GM10248 (cell line): ENCODE measurements at regions not wholly inside any gene's neighbourhood (a gene's known extent, or its start where the extent isn't known, plus 50 kb on each side); places are given as distances from the start of the nearest gene placed in this dataset.

Experiments used
- CTCF ChIA-PET: fragments of 300-600 bp; sonication (Branson Sonifier 250); formaldehyde crosslinking; extraction: SDS; loops from one replicate; lab custom pipeline; 2021; ENCODE audit warnings: antibody characterized with exemption; lab: Yijun Ruan, JAX
- POLR2A ChIA-PET: fragments of 350-650 bp; sonication (Branson Sonifier 250); formaldehyde crosslinking; extraction: SDS; loops from one replicate; lab custom pipeline; 2020; ENCODE audit warnings: antibody characterized with exemption; lab: Yijun Ruan, JAX
- DNase-seq: peaks from one replicate; pipeline ENCODE4 v3.0.0; 2012; ENCODE audit errors: extremely low spot score
- CTCF ChIP-seq: IDR thresholded peaks from 2 replicates; pipeline ENCODE4 v1.5.1; 2012; ENCODE audit warnings: mild to moderate bottlenecking, low read depth; ENCODE audit errors: extremely low read depth, missing control alignments, control extremely low read depth

DNA sequence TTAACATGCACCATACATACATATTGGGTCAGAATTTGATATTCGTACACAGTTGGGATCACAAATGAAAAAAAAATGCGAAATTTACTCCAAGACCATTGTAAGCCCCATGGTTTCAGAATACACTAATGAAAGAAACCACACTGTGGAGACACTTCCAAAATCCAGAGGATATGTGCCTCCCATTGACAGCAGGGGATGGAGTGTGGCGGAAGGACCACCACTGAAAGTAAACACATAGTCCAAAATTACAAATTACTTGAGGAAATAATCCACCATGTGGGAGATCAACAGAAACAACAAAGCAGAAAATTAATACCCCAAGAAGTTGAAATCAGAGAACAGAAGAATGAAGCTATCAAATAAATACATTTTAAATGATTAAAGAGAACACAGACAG, 291.6 kb upstream of the PAPPA start:
- POLR2A ChIA-PET: no interaction called here
- CTCF ChIA-PET: interaction anchor here (1.5 kb wide), 1 partner anchor 15 kb away, joined by 4 read pairs; no protein-coding TSS in a partner anchor
- DNase-seq: no peak
- no peak for TF ChIP-seq CTCF

DNA sequence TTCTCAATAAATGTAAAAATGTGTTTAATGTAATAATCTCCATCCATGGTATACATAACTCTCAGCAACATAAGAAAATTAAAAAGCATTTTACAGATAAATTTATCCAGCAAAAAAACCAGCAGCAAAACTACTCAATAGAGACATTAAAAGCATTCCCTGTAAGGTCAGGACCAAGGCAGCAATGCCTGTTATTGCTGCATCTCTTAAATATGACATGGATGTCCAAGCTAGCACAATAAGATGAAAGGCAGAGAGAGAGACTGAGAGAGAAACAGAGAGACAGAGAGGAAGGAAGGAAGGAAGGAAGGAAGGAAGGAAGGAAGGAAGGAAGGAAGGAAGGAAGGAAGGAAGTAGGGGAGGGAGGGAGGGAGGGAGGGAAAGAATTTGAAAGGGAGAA, 289.0 kb upstream of the PAPPA start:
- CTCF ChIA-PET: no interaction called here

GRCh38 chr9:115867326-115867725, 286.3 kb upstream of the PAPPA start:
- ChIA-PET POLR2A (no interaction called here), CTCF (no interaction called here)
- TF ChIP-seq CTCF: no peak
- DNase-seq: no peak

More for the DNA sequence above, 289.0 kb upstream of the PAPPA start:
- TF ChIP-seq CTCF: no peak
- DNase-seq: no peak
- POLR2A ChIA-PET: no interaction called here

DNA sequence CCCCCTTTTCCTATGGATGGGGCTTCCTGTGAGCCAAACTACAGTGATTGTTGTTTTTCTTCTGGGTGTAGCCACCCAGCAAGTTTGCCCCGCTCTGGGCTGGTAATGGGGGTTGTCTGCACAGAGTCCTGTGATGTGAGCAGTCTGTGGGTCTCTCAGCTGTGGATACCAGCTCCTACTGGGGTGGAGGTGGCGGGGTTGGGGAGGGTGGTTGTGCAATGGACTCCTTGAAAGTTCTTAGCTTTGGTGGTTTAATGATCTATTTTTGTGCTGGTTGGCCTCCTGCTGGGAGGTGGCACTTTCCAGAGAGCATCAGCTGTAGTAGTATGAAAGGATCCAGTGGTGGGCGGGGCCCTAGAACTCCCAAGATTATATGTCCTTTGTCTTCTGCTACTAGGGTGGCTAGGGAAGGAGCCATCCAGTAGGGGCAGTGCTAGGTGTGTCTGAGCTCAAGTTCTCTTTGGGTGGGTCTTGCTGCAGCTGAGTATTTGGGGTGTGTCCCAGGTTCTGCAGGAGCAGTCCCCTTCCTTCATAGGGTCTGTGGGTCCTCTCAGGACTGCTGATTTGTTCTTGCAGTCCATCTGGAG, 275.6 kb upstream of the PAPPA start:
- no peak for TF ChIP-seq CTCF
- CTCF ChIA-PET: interaction anchor here (1.8 kb wide), 1 partner anchor 17 kb away, joined by 4 read pairs; no protein-coding TSS in a partner anchor
- POLR2A ChIA-PET: no interaction called here
- no peak for DNase-seq

DNA sequence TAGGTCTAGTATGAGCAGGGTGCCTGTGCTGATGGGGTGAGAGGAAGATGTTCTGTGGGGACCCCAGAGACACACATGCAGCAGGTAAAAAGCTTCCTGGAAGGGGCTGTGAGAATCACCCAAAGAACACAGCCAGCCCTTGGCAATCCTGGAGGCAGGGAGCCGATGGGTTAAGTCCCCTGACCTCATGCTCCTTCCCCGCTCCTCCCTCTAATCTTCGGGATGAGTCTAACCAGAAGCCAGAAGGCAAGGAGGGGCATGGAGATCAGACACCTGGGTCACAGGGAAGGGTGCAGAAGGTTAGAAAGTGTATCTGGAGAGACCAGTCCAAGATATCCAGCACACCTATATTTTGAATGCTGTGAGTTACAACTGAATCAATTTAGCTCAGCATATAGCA, 274.1 kb upstream of the PAPPA start:
- no peak for DNase-seq
- no peak for TF ChIP-seq CTCF
- POLR2A ChIA-PET: no interaction called here
- CTCF ChIA-PET: no interaction called here

- POLR2A ChIA-PET: no interaction called here
- no peak for DNase-seq
- CTCF ChIA-PET: interaction anchor here (1.1 to 1.4 kb wide), 3 partner anchors 8 to 98 kb away, joined by 3 read pairs; no protein-coding TSS in a partner anchor
- TF ChIP-seq CTCF: no peak
Measured at GRCh38 chr9:115880221-115880885, 273.2 kb upstream of the PAPPA start.
